HG02943 (cell line): ENCODE measurements at regions not wholly inside any gene's neighbourhood (a gene's known extent, or its start where the extent isn't known, plus 50 kb on each side); places are given as distances from the start of the nearest gene placed in this dataset.
"Not testable (repeated sequence)": the region's sequence is repeated elsewhere in the genome, so short reads cannot be mapped to it uniquely, and the experiment has no call there.

Experiments used
- ATAC-seq: cut with Tn5 transposase; IDR thresholded peaks from one replicate; pipeline ENCODE4 v1.9.1; 2021; ENCODE audit warnings: mild to moderate bottlenecking, low read depth, moderate library complexity; ENCODE audit not compliant: unreplicated experiment

GRCh38 chr5:88092958-88093605, 175.6 kb downstream of the TMEM161B start:
- ATAC-seq = no peak

- no peak for ATAC-seq
Observed at GRCh38 chr5:88092358-88092757, 176.3 kb downstream of the TMEM161B start.

DNA sequence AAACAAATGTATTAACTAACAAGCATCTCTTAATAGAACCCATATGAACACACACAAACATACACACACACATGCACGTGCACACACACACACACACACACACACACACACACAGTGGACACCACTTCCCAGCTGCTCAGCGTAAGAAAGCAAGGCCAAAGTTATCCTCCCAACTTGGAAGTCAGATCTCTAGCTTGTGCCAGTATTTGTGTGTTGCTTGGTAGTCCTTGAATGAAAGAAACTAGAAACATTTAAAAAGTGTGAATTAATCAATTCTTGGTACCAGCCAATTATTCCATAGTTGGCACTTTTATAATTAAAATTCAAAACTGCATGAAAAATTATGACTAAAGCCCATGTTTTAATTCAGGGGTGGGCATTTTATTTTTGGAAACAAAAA, 178.1 kb downstream of the TMEM161B start:
- no peak for ATAC-seq

GRCh38 chr5:88089719-88090390, 178.8 kb downstream of the TMEM161B start:
- no peak for ATAC-seq

- ATAC-seq = no peak
Observed at GRCh38 chr5:88085462-88085861, 183.2 kb downstream of the TMEM161B start.

DNA sequence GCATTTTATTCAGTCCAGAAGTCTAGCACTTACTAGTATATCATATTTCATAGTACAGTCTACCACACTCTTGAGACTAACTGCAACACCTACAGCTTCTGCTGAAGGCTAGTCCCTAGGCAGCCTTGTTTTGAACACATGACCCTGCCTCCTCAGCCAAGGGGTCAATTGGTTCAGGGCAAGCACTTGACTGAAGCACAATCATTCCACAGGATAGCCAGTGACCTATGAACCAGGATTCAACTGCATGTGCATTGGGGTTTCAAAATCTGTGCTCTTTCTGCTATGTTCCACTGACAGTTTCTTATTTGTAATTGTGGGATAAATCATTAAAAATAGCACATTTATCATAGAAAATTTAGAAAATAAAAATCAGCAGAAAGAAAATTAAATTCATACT, 186.8 kb downstream of the TMEM161B start:
- no peak for ATAC-seq

- ATAC-seq = no peak
Observed at GRCh38 chr5:88063813-88064212, 204.8 kb downstream of the TMEM161B start.

DNA sequence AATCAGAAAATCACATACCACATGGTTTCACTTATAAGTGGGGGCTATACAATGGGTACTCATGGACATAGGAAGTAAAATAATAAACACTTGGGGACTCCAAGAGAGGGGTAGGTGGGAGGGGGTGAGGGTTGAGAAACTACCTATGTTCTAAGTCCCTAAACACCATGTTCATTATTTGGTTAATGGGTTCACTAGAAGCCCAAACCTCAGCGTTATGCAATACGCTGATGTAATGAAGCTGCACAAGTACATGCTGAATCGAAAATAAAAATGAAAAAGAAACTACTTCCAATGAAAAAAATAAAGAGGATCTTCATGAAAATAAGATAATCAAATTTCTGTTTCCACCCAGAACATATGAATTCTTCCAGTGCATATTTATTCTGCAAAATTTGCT, 208.5 kb downstream of the TMEM161B start:
- ATAC-seq = no peak

DNA sequence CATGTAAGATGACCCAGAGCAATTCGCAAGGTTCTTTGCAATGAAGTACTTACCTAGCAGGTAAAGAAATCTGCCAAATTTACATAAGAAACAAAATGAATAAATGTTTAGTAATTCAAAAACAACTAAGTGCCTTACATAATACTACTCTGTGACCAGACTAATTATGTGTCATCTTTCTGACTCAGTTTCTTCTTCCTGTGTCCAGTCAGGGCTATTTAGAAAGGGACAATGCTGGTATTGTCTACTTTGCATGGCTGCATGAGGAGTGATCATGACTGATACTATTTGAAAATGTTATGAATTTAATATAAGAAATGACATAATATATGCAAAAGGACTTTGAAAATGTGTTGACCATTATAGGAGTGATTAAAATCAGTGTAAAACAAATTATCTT, 210.0 kb downstream of the TMEM161B start:
- no peak for ATAC-seq

GRCh38 chr5:88052468-88052867, 216.2 kb downstream of the TMEM161B start:
- not testable (repeated sequence) for ATAC-seq

DNA sequence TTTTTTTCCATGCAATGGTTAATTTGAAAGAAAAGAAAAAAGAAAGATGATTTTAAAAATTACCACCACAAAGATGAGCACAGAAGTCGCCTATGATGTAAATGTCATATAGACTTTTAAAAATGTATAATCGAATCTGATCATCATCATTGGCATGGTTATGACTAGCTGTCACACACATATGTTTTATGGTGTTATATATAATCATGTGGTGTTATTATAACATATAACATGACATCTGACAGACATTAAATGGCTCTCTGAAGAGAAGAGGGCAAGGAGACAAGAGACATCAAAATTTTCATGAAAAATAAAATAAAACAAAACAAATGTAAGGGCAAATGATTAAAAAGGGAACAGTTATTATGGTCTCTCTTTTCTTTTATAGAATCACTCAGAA, 217.5 kb downstream of the TMEM161B start:
- ATAC-seq = no peak

- no peak for ATAC-seq
Observed at GRCh38 chr5:88049737-88050136, 218.9 kb downstream of the TMEM161B start.

- no peak for ATAC-seq
Observed at GRCh38 chr5:88049156-88049555, 219.5 kb downstream of the TMEM161B start.

DNA sequence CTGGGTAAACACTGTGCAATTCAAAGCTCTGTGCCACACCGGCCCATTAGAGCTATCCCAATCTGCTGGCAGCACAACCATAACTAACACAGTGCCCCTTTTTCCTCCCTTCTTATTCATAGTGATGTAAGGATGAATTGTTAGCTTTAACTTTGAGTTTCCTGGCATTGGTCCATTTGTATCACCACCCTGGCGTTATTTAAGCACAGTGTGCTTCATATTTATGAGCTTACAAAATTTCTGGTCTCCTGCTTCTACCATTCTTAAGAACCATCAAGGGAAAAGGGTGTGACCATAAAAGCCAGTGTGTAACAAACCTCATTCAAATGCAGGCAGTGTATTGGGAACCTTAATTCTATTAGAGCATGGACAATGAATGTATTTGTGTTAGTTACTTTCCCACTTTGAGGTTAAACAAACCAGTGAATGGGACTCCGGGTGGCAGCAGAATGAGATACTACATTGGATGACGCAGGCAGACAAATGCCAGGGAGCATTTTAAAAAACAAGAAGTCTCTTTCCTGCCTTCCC, 222.6 kb downstream of the TMEM161B start:
- no peak for ATAC-seq

DNA sequence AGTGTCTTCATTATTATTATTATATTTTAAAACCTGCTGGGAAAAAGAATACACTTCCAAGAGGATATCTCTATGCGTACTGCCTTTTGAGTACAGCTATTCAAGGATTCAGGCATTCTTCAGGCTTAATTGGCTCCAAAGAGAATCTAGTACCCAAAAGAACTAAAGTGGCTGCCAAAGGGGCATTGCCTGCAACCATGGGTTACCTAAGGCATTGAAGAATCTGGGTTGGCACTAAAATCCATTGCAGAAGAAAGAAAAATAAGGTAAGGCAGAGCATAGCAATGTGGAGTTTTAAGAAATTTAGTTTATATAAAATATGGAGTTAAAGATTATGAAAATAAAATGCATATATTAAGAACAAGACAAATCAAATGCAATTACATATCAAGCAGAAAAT, 223.5 kb downstream of the TMEM161B start:
- no peak for ATAC-seq

- ATAC-seq = no peak
Observed at GRCh38 chr5:88034520-88034919, 234.1 kb downstream of the TMEM161B start.

DNA sequence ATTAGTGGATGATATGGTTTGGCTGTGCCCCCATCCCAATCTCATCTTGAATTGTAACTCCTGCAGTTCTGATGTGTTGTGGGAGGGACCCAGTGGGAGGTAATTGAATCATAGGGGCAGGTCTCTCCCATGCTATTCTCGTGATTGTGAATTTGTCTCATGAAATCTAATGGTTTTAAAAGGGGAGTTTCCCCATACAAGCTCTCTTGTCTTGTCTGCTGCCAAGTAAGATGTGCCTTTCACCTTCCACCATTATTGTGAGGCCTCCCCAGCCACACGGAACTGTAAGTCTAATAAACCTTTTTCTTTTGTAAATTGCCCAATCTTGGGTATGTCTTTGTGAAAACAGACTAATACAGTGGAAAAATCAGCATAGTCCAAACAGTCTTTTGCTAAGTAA, 235.5 kb downstream of the TMEM161B start:
- no peak for ATAC-seq

GRCh38 chr5:88029011-88029410, 239.6 kb downstream of the TMEM161B start:
- ATAC-seq = no peak

DNA sequence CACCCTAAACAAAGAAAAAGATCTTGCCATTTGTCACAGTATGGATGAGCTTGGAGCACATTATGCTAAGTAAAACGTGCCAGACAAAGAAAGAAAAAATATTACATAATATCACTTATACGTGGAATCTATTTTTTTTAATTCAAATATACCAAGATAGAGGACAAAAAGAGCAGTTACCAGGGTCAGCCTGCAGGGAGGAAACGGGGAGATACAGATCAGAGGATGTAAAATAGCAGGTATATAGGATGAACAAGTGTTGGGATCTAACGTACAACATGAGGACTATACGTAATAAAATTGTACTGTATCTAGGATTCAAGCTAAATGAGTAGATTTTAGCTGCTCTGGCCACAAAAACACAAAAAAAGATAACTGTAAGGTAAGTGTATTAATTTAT, 247.5 kb downstream of the TMEM161B start:
- no peak for ATAC-seq

DNA sequence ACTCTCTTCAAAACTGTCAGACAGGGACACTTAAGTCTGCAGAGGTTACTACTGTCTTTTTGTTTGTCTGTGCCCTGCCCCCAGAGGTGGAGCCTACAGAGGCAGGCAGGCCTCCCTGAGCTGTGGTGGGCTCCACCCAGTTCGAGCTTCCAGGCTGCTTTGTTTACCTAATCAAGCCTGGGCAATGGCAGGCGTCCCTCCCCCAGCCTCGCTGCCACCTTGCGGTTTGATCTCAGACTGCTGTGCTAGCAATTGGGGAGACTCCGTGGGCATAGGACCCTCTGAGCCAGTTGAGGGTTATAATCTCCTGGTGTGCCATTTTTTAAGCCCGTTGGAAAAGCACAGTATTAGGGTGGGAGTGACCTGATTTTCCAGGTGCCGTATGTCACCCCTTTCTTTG, 253.7 kb downstream of the TMEM161B start:
- not testable (repeated sequence) for ATAC-seq

- ATAC-seq = no peak
Observed at GRCh38 chr5:88000877-88001276, 267.8 kb downstream of the TMEM161B start.

GRCh38 chr5:87997662-87998061, 271.0 kb downstream of the TMEM161B start:
- no peak for ATAC-seq
